HepG2 (cell line): ENCODE measurements at regions not wholly inside any gene's neighbourhood (a gene's known extent, or its start where the extent isn't known, plus 50 kb on each side); places are given as distances from the start of the nearest gene placed in this dataset.

Source experiments
- ATAC-seq: fragments of 200-7000 bp; cut with Tn5 transposase; 3 replicates; pipeline ENCODE4 v1.9.1; 2020; ENCODE audit warnings: mild to moderate bottlenecking, moderate library complexity
- BruUV-seq: library from RNA; stranded (reverse); fragments of 400-500 nt; replicated peaks from 2 replicates; lab custom pipeline; 2021; lab: Mats Ljungman, UMichigan
- CTCF ChIA-PET: fragments of 300-600 bp; formaldehyde crosslinking; extraction: SDS; loops from one replicate; lab custom pipeline; 2021; ENCODE audit warnings: low total read pairs, inconsistent platforms, low intra/inter-chr PET ratio; lab: Yijun Ruan, JAX
- POLR2A ChIA-PET: fragments of 350-600 bp; sonication (Branson Sonifier 250); formaldehyde crosslinking; loops from one replicate; lab custom pipeline; 2020; ENCODE audit warnings: antibody characterized with exemption, inconsistent platforms; lab: Yijun Ruan, JAX
- DNase-seq: peaks from one replicate; pipeline ENCODE4 v3.0.0-alpha.2; 2015; ENCODE audit warnings: low spot score
- FAIRE-seq: peaks from 3 replicates; lab custom pipeline; 2011; peaks lifted over from hg19 to GRCh38; lab: Jason Lieb, UNC
- H2AFZ ChIP-seq: one replicate; pipeline ENCODE4 v1.6.1; 2011; ENCODE audit warnings: low read length, inconsistent platforms
- H3K27ac ChIP-seq: fragments of 300-600 bp; 3 replicates; pipeline ENCODE4 v1.8.0; 2011; ENCODE audit warnings: mixed run types, mild to moderate bottlenecking, mixed read lengths, low read length, inconsistent platforms; ENCODE audit not compliant: insufficient read depth; ENCODE audit errors: extremely low read length
- H3K27me3 ChIP-seq, 2 experiments: fragments of 200-600 bp in 1 of 2; 2 replicates in 1 of 2; 3 replicates in 1 of 2; pipeline versions ENCODE4 v1.6.0 to v1.8.0; 2011; ENCODE audit warnings: low read length in 2 of 2, mild to moderate bottlenecking in 2 of 2, moderate library complexity in 2 of 2, inconsistent platforms in 1 of 2; ENCODE audit not compliant: insufficient read depth in 2 of 2, control insufficient read depth in 1 of 2
- H3K36me3 ChIP-seq, 2 experiments: fragments of 200-600 bp in 1 of 2; replicated peaks in 1 of 2; 2 replicates in 1 of 2; 3 replicates in 1 of 2; pipeline versions ENCODE4 v1.5.1 to v1.8.0; 2011; ENCODE audit warnings: low read length in 2 of 2, inconsistent platforms in 1 of 2; ENCODE audit not compliant: insufficient read depth in 2 of 2, control insufficient read depth in 1 of 2
- H3K4me1 ChIP-seq: 2 replicates; pipeline ENCODE4 v1.5.1; 2012; ENCODE audit warnings: low read length, inconsistent platforms; ENCODE audit not compliant: insufficient read depth
- H3K4me2 ChIP-seq: 2 replicates; pipeline ENCODE4 v1.6.0; 2011; ENCODE audit warnings: low read depth, low read length, inconsistent platforms
- H3K4me3 ChIP-seq, 3 experiments: fragments of 200-600 bp in 1 of 3; sonication (generic), shearing (Covaris generic) in 1 of 3; replicated peaks in 1 of 3; 2 replicates each; pipeline ENCODE4 v1.5.1; 2011 to 2016; ENCODE audit warnings: low read length in 3 of 3, inconsistent platforms in 2 of 3, low read depth in 2 of 3, mild to moderate bottlenecking in 2 of 3, control low read depth in 1 of 3, mixed read lengths in 1 of 3; ENCODE audit not compliant: insufficient read depth in 1 of 3
- H3K79me2 ChIP-seq: one replicate; pipeline ENCODE4 v1.6.1; 2011; ENCODE audit warnings: low read length, inconsistent platforms; ENCODE audit not compliant: insufficient read depth
- H3K9ac ChIP-seq: 2 replicates; pipeline ENCODE4 v1.6.0; 2011; ENCODE audit warnings: mild to moderate bottlenecking, low read depth, low read length, inconsistent platforms; ENCODE audit not compliant: insufficient read depth
- H3K9me3 ChIP-seq: 2 replicates; pipeline ENCODE4 v1.5.1; 2012; ENCODE audit warnings: mild to moderate bottlenecking, low read length
- H4K20me1 ChIP-seq: 2 replicates; pipeline ENCODE4 v1.6.0; 2011; ENCODE audit warnings: inconsistent platforms, mild to moderate bottlenecking, low read length, moderate library complexity; ENCODE audit not compliant: insufficient read depth
- FOXK2 ChIP-seq: fragments of 450-650 bp; IDR thresholded peaks from 2 replicates; pipeline ENCODE4 v1.6.1; 2016
- HMG20B ChIP-seq: conservative IDR thresholded peaks from 2 replicates; pipeline ENCODE4 v1.6.1; 2016; ENCODE audit warnings: missing genetic modification reagents, missing compliant biosample characterization
- ONECUT2 ChIP-seq: sonication (generic); formaldehyde crosslinking; IDR thresholded peaks from 2 replicates; pipeline ENCODE4 v1.4.0; 2020; ENCODE audit warnings: missing genetic modification reagents
- TFAP4 ChIP-seq: sonication (generic); IDR thresholded peaks from 2 replicates; pipeline ENCODE4 v1.6.1; 2016; ENCODE audit warnings: low read depth, borderline replicate concordance
- TOPORS ChIP-seq: sonication (generic); formaldehyde crosslinking; IDR thresholded peaks from 2 replicates; pipeline ENCODE4 v1.8.0; 2023; ENCODE audit warnings: mild to moderate bottlenecking, missing genetic modification reagents
- YEATS4 ChIP-seq: sonication (generic); formaldehyde crosslinking; IDR thresholded peaks from 2 replicates; pipeline ENCODE4 v1.4.0; 2020; ENCODE audit warnings: missing genetic modification reagents, borderline replicate concordance
- ZIK1 ChIP-seq: sonication (generic); formaldehyde crosslinking; IDR thresholded peaks from 2 replicates; pipeline ENCODE4 v1.5.0; 2020; ENCODE audit warnings: mild to moderate bottlenecking, low read depth, missing genetic modification reagents, borderline replicate concordance
- ZNF326 ChIP-seq: sonication (generic); formaldehyde crosslinking; IDR thresholded peaks from 2 replicates; pipeline ENCODE4 v1.4.0; 2020; ENCODE audit warnings: missing genetic modification reagents, borderline replicate concordance
- ZNF607 ChIP-seq: sonication (generic); formaldehyde crosslinking; IDR thresholded peaks from 2 replicates; pipeline ENCODE4 v1.5.1; 2020; ENCODE audit warnings: missing genetic modification reagents, mild to moderate bottlenecking, borderline replicate concordance
- ZNF614 ChIP-seq: IDR thresholded peaks from 2 replicates; pipeline ENCODE4 v1.6.1; 2018; ENCODE audit warnings: missing biosample characterization, missing genetic modification reagents, inconsistent platforms, borderline replicate concordance
- ZNF883 ChIP-seq: sonication (generic); formaldehyde crosslinking; IDR thresholded peaks from 2 replicates; pipeline ENCODE4 v1.5.1; 2020; ENCODE audit warnings: mild to moderate bottlenecking, missing genetic modification reagents; ENCODE audit errors: not compliant biosample characterization
- WGBS: methylation state at CpG from one replicate; pipeline ENCODE4 v1.1.6; 2017; ENCODE audit warnings: low lambda C conversion rate; 5-methylcytosine and 5-hydroxymethylcytosine counted together
- in situ Hi-C: cut with HindIII; loops from 2 replicates; pipeline ENCODE4 v1.10.0; 2017; ENCODE audit warnings: low pct_unique_long_range_greater_than_20kb; ENCODE audit not compliant: extremely low pct_ligation_motif_present
- intact Hi-C: fragments of 100-400 bp; cut with micrococcal nuclease; formaldehyde crosslinking; loops from one replicate; pipeline ENCODE4 v1.10.0; 2022; ENCODE audit not compliant: unreplicated experiment
- TF ChIP-seq, protein P1 (sequence below): sonication (generic); formaldehyde crosslinking; IDR thresholded peaks from 2 replicates; pipeline ENCODE4 v1.4.0; 2020; ENCODE audit warnings: mild to moderate bottlenecking, low read depth, missing genetic modification reagents
- TF ChIP-seq, protein P2 (sequence below): IDR thresholded peaks from 2 replicates; pipeline ENCODE4 v1.6.1; 2018; ENCODE audit warnings: missing genetic modification reagents

- WGBS = 5% methylated on average over 2 of the region's 2 CpGs
- intact Hi-C loops (no loop called here), in situ Hi-C loops (no loop called here)
- no peaks in the 10 kb centered on the region for H4K20me1 ChIP-seq
- H3K27ac ChIP-seq = no peak overlapping the region
- H3K4me3 ChIP-seq = no peak overlapping the region
- no peak for ATAC-seq
- H3K9ac ChIP-seq = no peak overlapping the region
- ChIA-PET POLR2A (no interaction called here), CTCF (no interaction called here)
- no peak for TF ChIP-seq TFAP4
- no peak for TF ChIP-seq YEATS4
- no peak for TF ChIP-seq FOXK2
- no peak overlapping the region for H3K4me2 ChIP-seq
- peaks cover 49% of the 10 kb centered on the region for H3K9me3 ChIP-seq
- no peak overlapping the region for H2AFZ ChIP-seq
- no peaks in the 10 kb centered on the region for H3K79me2 ChIP-seq
- H3K27me3 ChIP-seq = no peaks in the 10 kb centered on the region
- no TSS peak for BruUV-seq
- H3K4me1 ChIP-seq = no peaks in the 10 kb centered on the region
- FAIRE-seq = no peak
- DNase-seq = no peak
- H3K36me3 ChIP-seq = no peaks in the 10 kb centered on the region
Observed at GRCh38 chr7:52741670-52742290, 293.7 kb upstream of the POM121L12 start.

DNA sequence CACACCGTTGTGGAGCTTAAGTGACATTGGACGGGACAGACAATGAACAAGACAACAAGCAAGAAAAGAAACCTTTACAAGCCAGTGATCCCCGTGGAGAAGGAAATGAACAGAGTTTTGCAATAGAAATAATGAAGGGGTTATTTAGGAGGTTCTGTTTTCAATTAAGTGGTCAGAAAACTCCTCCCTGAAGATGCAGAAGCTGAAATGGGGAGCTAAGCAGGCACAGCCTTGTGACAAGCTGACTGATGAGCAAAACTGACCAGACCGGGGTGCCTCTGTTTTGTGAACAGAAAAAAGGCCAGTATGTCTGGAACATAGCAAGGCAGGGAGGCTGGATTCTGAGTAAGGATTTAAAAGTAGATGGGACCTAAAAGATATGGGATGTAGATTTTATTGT, 299.8 kb upstream of the POM121L12 start:
- ATAC-seq = no peak
- Histone ChIP-seq H3K79me2 (no peaks in the 10 kb centered on the region), H3K27ac (no peak overlapping the region), H3K4me1 (no peaks in the 10 kb centered on the region), H3K27me3 (no peaks in the 10 kb centered on the region), H3K9ac (no peak overlapping the region), H4K20me1 (no peaks in the 10 kb centered on the region), H3K9me3 (peaks cover 58% of the 10 kb centered on the region), H2AFZ (no peak overlapping the region), H3K36me3 (no peaks in the 10 kb centered on the region), H3K4me2 (no peak overlapping the region), H3K4me3 (no peak overlapping the region)
- intact Hi-C loops = no loop called here
- no peak for DNase-seq
- FAIRE-seq = no peak
- no TSS peak for BruUV-seq
- in situ Hi-C loops = no loop called here
- POLR2A ChIA-PET = no interaction called here
- TF ChIP-seq ZNF883 (CRISPR knock-in tag) (no peak), ZIK1 (CRISPR knock-in tag) (no peak), TOPORS (CRISPR knock-in tag) (no peak), ZNF326 (CRISPR knock-in tag) (no peak), ZNF607 (no peak), ONECUT2 (no peak), ZNF614 (CRISPR knock-in tag) (no peak), HMG20B (CRISPR knock-in tag) (no peak)
- TF ChIP-seq, protein P1, sequence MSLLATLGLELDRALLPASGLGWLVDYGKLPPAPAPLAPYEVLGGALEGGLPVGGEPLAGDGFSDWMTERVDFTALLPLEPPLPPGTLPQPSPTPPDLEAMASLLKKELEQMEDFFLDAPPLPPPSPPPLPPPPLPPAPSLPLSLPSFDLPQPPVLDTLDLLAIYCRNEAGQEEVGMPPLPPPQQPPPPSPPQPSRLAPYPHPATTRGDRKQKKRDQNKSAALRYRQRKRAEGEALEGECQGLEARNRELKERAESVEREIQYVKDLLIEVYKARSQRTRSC (CRISPR knock-in tag) = no peak
- TF ChIP-seq, protein P2, sequence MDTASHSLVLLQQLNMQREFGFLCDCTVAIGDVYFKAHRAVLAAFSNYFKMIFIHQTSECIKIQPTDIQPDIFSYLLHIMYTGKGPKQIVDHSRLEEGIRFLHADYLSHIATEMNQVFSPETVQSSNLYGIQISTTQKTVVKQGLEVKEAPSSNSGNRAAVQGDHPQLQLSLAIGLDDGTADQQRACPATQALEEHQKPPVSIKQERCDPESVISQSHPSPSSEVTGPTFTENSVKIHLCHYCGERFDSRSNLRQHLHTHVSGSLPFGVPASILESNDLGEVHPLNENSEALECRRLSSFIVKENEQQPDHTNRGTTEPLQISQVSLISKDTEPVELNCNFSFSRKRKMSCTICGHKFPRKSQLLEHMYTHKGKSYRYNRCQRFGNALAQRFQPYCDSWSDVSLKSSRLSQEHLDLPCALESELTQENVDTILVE = no peak
- CTCF ChIA-PET = no interaction called here
- WGBS = 3% methylated on average over 4 of the region's 4 CpGs
